ENCODE measurements at regions not wholly inside any gene's neighbourhood (a gene's known extent, or its start where the extent isn't known, plus 50 kb on each side); places are given as distances from the start of the nearest gene placed in this dataset.

DNA sequence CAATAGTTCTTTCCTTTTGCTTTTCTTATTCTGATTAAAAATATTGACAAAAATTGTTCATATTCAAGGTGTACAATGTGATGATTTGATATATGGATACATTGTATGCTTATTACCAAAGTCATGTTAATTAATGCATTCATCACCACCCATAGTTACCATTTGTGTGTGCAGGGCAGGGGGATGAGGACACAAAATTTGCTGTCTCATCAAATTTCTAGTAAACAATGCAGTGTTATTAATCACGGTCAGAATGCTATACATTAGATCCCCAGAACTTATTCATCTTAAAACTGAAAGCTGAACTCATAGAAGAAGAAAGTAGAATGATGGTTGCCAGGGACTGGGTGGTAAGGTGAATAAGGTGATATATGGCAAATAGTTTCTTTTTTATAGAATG lies 303.7 kb upstream of the SLC24A2 start:
- TF ChIP-seq FOXP2 (optimal IDR thresholded peaks at IDR 0.05; ENCODE audit: control extremely low read depth, extremely low read length, insufficient read depth) = no peak
- no peak for TF ChIP-seq POLR2AphosphoS5 (IDR thresholded peaks at IDR 0.05; ENCODE audit: borderline replicate concordance, low read depth, low read length)
- TF ChIP-seq EZH2 (IDR thresholded peaks at IDR 0.05) = no peak
